Type B pancreatic cell (in vitro differentiated cells): ENCODE measurements at regions not wholly inside any gene's neighbourhood (a gene's known extent, or its start where the extent isn't known, plus 50 kb on each side); places are given as distances from the start of the nearest gene placed in this dataset.

ENCODE experiments used
- DNase-seq: peaks from one replicate; pipeline ENCODE4 v3.0.0; 2021; ENCODE audit warnings: mixed read lengths; ENCODE audit not compliant: unreplicated experiment; ENCODE audit errors: extremely low spot score
- H3K27ac Mint-ChIP-seq: 2 replicates; pipeline ENCODE4 v1.8.0; 2021; ENCODE audit warnings: mild to moderate bottlenecking, mixed read lengths
- H3K27me3 Mint-ChIP-seq: 2 replicates; pipeline ENCODE4 v1.8.0; 2021; ENCODE audit warnings: mixed read lengths
- H3K36me3 Mint-ChIP-seq: 2 replicates; pipeline ENCODE4 v1.8.0; 2021; ENCODE audit warnings: mixed read lengths
- H3K4me1 Mint-ChIP-seq: one replicate; pipeline ENCODE4 v1.8.0; 2021; ENCODE audit warnings: mixed read lengths; ENCODE audit not compliant: unreplicated experiment
- H3K4me3 Mint-ChIP-seq: 2 replicates; pipeline ENCODE4 v1.8.0; 2021; ENCODE audit warnings: mild to moderate bottlenecking, mixed read lengths
- H3K9me3 Mint-ChIP-seq: 2 replicates; pipeline ENCODE4 v1.8.0; 2021; ENCODE audit warnings: mixed read lengths
- CTCF ChIP-seq: fragments of 200-600 bp; sonication (generic); conservative IDR thresholded peaks from 2 replicates; pipeline ENCODE4 v1.5.0; 2021; ENCODE audit warnings: antibody characterized with exemption, mild to moderate bottlenecking

DNA sequence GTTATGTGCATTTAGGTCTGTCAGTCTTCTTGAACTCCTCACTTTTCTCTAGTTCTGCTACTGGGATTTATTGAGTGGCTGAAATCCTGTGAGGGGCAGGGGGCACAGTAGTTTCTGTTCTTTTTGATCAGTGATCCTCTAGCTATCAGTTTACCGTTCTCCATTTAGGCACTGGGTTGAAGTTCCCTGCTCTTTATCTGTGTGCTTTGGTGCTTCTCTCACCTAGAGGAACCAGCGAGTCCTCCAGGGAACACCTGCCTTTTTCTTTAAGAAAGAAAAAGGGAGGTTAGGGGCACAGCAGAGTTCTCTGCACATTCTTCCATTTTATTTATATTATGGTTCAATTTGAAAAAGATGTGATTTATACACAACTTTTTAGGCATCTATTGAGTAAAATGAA is 503.0 kb upstream of the AGA start:
- Mint-ChIP-seq H3K9me3 (no peaks in the 10 kb centered on the region), H3K27me3 (no peaks in the 10 kb centered on the region), H3K4me1 (no peaks in the 10 kb centered on the region), H3K27ac (no peak overlapping the region), H3K4me3 (no peak overlapping the region), H3K36me3 (no peaks in the 10 kb centered on the region)
- no peak for DNase-seq
- no peak for TF ChIP-seq CTCF

- no peaks in the 10 kb centered on the region for H3K4me1 Mint-ChIP-seq
- DNase-seq = no peak
- no peaks in the 10 kb centered on the region for H3K27me3 Mint-ChIP-seq
- no peaks in the 10 kb centered on the region for H3K36me3 Mint-ChIP-seq
- no peak overlapping the region for H3K27ac Mint-ChIP-seq
- no peak for TF ChIP-seq CTCF
- no peak overlapping the region for H3K4me3 Mint-ChIP-seq
- H3K9me3 Mint-ChIP-seq = no peaks in the 10 kb centered on the region
Measured at GRCh38 chr4:177947607-177948006, 505.4 kb upstream of the AGA start.

DNA sequence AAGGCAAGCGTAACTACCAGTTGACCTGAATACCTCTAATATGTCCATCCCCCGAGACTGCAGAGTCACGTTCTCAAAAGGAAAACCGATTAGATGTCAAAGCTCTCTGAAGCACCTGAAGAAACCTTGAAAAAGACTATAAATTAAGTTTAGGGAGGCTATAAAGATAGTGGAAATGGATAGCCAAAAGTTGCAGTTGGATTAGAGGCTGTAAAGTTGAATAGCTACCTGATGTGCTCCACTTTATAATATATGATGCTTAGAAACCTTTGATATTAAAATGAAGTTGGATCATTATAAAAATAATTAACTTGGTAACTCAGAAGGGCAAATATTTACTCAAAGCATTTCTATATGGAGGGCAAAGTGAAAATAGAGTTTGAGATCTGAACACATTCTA is 506.6 kb upstream of the AGA start:
- H3K27me3 Mint-ChIP-seq = no peaks in the 10 kb centered on the region
- no peaks in the 10 kb centered on the region for H3K36me3 Mint-ChIP-seq
- no peak overlapping the region for H3K27ac Mint-ChIP-seq
- no peaks in the 10 kb centered on the region for H3K9me3 Mint-ChIP-seq
- DNase-seq = no peak
- no peak for TF ChIP-seq CTCF
- no peak overlapping the region for H3K4me3 Mint-ChIP-seq
- H3K4me1 Mint-ChIP-seq = no peaks in the 10 kb centered on the region

DNA sequence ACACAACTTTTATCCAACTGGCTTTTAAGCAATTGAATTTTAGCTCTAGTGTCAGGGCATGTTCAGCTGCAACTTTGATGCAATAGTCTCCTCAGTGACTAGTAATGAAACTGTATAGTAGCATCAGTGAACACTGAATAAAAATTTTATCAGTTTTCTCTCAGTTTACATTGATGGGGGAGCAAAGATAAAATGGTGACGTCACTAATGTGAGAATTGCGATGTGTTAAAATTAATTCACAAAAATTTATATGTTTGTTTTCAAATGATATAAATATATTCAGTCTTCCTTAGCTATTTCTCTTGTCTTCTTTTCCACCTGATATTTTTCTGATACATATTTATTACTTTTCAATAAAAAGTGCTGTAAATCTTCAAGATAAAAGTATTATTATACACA is 508.8 kb upstream of the AGA start:
- H3K36me3 Mint-ChIP-seq = no peaks in the 10 kb centered on the region
- no peaks in the 10 kb centered on the region for H3K9me3 Mint-ChIP-seq
- H3K4me3 Mint-ChIP-seq = no peak overlapping the region
- no peak for TF ChIP-seq CTCF
- no peaks in the 10 kb centered on the region for H3K27me3 Mint-ChIP-seq
- DNase-seq = no peak
- H3K4me1 Mint-ChIP-seq = no peaks in the 10 kb centered on the region
- H3K27ac Mint-ChIP-seq = no peak overlapping the region

- H3K36me3 Mint-ChIP-seq = no peaks in the 10 kb centered on the region
- no peaks in the 10 kb centered on the region for H3K27me3 Mint-ChIP-seq
- no peaks in the 10 kb centered on the region for H3K9me3 Mint-ChIP-seq
- TF ChIP-seq CTCF = no peak
- H3K4me3 Mint-ChIP-seq = no peak overlapping the region
- no peaks in the 10 kb centered on the region for H3K4me1 Mint-ChIP-seq
- H3K27ac Mint-ChIP-seq = no peak overlapping the region
- no peak for DNase-seq
Measured at GRCh38 chr4:177952723-177953122, 510.5 kb upstream of the AGA start.
